ENCODE measurements at regions not wholly inside any gene's neighbourhood (a gene's known extent, or its start where the extent isn't known, plus 50 kb on each side); places are given as distances from the start of the nearest gene placed in this dataset.

DNA sequence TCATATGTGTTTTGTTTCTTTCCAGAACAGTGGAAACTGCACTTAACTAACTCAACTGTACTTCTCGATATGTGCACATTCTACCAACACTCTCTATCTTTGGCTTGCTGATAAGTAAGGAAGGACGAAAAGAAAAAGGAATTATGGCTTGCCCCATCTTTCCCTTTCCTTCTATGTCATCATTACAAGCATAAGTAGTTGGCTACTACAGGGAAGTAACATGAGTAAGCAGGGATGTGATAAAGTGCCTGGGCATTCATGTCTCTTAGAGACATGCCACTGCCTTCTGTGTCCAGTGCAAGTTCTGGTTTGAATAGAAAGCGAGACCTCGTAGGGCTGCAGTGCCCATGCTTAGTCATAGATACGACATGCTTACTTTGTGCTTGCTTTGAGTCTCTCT lies 342.5 kb downstream of the ETS1 start:
- TF ChIP-seq FOXJ3 (CRISPR knock-in tag; IDR thresholded peaks at IDR 0.05) (no peak), RFX5 (IDR thresholded peaks at IDR 0.05; ENCODE audit: low read length) (no peak), GABPA (IDR thresholded peaks at IDR 0.05; ENCODE audit: low read depth) (no peak), REST (IDR thresholded peaks at IDR 0.05; ENCODE audit: low read depth, low read length) (no peak), EP300 (IDR thresholded peaks at IDR 0.05; ENCODE audit: borderline replicate concordance in 1 of 2, low read depth in 1 of 2, low read length in 1 of 2) (no peak), SMC3 (IDR thresholded peaks at IDR 0.05; ENCODE audit: low read depth, low read length) (no peak)
- TF ChIP-seq, protein P1, sequence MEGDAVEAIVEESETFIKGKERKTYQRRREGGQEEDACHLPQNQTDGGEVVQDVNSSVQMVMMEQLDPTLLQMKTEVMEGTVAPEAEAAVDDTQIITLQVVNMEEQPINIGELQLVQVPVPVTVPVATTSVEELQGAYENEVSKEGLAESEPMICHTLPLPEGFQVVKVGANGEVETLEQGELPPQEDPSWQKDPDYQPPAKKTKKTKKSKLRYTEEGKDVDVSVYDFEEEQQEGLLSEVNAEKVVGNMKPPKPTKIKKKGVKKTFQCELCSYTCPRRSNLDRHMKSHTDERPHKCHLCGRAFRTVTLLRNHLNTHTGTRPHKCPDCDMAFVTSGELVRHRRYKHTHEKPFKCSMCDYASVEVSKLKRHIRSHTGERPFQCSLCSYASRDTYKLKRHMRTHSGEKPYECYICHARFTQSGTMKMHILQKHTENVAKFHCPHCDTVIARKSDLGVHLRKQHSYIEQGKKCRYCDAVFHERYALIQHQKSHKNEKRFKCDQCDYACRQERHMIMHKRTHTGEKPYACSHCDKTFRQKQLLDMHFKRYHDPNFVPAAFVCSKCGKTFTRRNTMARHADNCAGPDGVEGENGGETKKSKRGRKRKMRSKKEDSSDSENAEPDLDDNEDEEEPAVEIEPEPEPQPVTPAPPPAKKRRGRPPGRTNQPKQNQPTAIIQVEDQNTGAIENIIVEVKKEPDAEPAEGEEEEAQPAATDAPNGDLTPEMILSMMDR (IDR thresholded peaks at IDR 0.05), result no peak

Measured in SK-N-SH (cell line).